ENCODE measurements at regions not wholly inside any gene's neighbourhood (a gene's known extent, or its start where the extent isn't known, plus 50 kb on each side); places are given as distances from the start of the nearest gene placed in this dataset.

- ATAC-seq: no peak
- no TSS peak for BruUV-seq (replicated peaks)
- CTCF ChIA-PET: no interaction called here
- no peaks in the 10 kb centered on the region for H3K9me3 ChIP-seq (ENCODE audit: control insufficient read depth, insufficient read depth, low read depth, low read length)
- H3K27me3 ChIP-seq (ENCODE audit: control insufficient read depth, insufficient read depth, low read length): no peaks in the 10 kb centered on the region
- H3K4me1 ChIP-seq (ENCODE audit: control insufficient read depth, insufficient read depth, low read length): no peaks in the 10 kb centered on the region
- DNase-seq (ENCODE audit: low read depth, low spot score): no peak
- POLR2A ChIA-PET: no interaction called here
- in situ Hi-C loops (cut with HindIII; ENCODE audit: low pct_unique_long_range_greater_than_20kb, low sequenced_read_pairs): no loop called here
- no peak overlapping the region for H3K4me3 ChIP-seq (ENCODE audit: low read depth in 2 of 2, low read length in 2 of 2)
- intact Hi-C loops (cut with micrococcal nuclease; ENCODE audit: unreplicated experiment): no loop called here
- H3K36me3 ChIP-seq (ENCODE audit: control insufficient read depth, insufficient read depth, low read length): no peaks in the 10 kb centered on the region
- no peak for TF ChIP-seq CTCF (IDR thresholded peaks at IDR 0.05)
- H3K27ac ChIP-seq (ENCODE audit: low read length): no peak overlapping the region
Measured at GRCh38 chr14:57085801-57086200, 182.9 kb downstream of the EXOC5 start.

DNA sequence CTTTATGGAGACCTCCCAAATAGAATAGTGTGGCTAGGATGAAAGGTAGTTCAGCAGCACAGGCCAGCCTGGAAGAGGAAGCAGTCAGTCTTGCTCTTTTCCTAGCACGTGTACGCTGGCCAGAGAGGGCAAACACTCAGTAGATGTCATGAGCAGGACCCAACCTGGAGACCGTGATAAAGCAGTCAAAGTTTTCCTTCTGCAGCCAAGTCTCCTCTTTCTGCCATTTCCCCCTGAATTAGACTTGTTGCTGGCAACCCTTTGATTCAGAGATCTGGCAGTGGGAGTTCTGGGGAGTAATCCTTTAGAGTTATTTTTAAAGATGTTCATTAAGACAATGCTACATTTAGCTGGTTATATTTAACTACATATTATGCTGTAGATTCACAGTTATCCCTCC is 183.7 kb downstream of the EXOC5 start:
- ATAC-seq (no peak), DNase-seq (ENCODE audit: low read depth, low spot score) (no peak)
- Histone ChIP-seq H3K9me3 (ENCODE audit: control insufficient read depth, insufficient read depth, low read depth, low read length) (no peaks in the 10 kb centered on the region), H3K27me3 (ENCODE audit: control insufficient read depth, insufficient read depth, low read length) (no peaks in the 10 kb centered on the region), H3K4me3 (ENCODE audit: low read depth in 2 of 2, low read length in 2 of 2) (no peak overlapping the region), H3K4me1 (ENCODE audit: control insufficient read depth, insufficient read depth, low read length) (no peaks in the 10 kb centered on the region), H3K27ac (ENCODE audit: low read length) (no peak overlapping the region), H3K36me3 (ENCODE audit: control insufficient read depth, insufficient read depth, low read length) (no peaks in the 10 kb centered on the region)
- TF ChIP-seq REST (IDR thresholded peaks at IDR 0.05; ENCODE audit: insufficient read depth in 1 of 2, low read depth in 2 of 2, low read length in 1 of 2) (no peak), CTCF (IDR thresholded peaks at IDR 0.05) (no peak), SIN3A (IDR thresholded peaks at IDR 0.05; ENCODE audit: borderline replicate concordance, insufficient read depth, low read depth, low read length) (no peak), TCF7L2 (IDR thresholded peaks at IDR 0.05; ENCODE audit: low read depth, low read length) (no peak), POLR2AphosphoS5 (IDR thresholded peaks at IDR 0.05; ENCODE audit: low read depth, low read length) (no peak)
- CTCF ChIA-PET: no interaction called here
- POLR2A ChIA-PET: no interaction called here
- no TSS peak for BruUV-seq (replicated peaks)
- intact Hi-C loops (cut with micrococcal nuclease; ENCODE audit: unreplicated experiment): no loop called here
- in situ Hi-C loops (cut with HindIII; ENCODE audit: low pct_unique_long_range_greater_than_20kb, low sequenced_read_pairs): no loop called here

GRCh38 chr14:57080691-57081090 is 188.0 kb downstream of the EXOC5 start:
- no peak for ATAC-seq
- H3K9me3 ChIP-seq (ENCODE audit: control insufficient read depth, insufficient read depth, low read depth, low read length): no peaks in the 10 kb centered on the region
- no peaks in the 10 kb centered on the region for H3K36me3 ChIP-seq (ENCODE audit: control insufficient read depth, insufficient read depth, low read length)
- H3K4me1 ChIP-seq (ENCODE audit: control insufficient read depth, insufficient read depth, low read length): no peaks in the 10 kb centered on the region
- TF ChIP-seq POLR2AphosphoS5 (IDR thresholded peaks at IDR 0.05; ENCODE audit: low read depth, low read length): no peak
- no peak for TF ChIP-seq TCF7L2 (IDR thresholded peaks at IDR 0.05; ENCODE audit: low read depth, low read length)
- no peak for TF ChIP-seq SIN3A (IDR thresholded peaks at IDR 0.05; ENCODE audit: borderline replicate concordance, insufficient read depth, low read depth, low read length)
- TF ChIP-seq CTCF (IDR thresholded peaks at IDR 0.05): no peak
- no peak for TF ChIP-seq REST (IDR thresholded peaks at IDR 0.05; ENCODE audit: insufficient read depth in 1 of 2, low read depth in 2 of 2, low read length in 1 of 2)
- H3K27me3 ChIP-seq (ENCODE audit: control insufficient read depth, insufficient read depth, low read length): peaks cover 2% of the 10 kb centered on the region; the same call in 1 of the 2 replicates
- no peak overlapping the region for H3K27ac ChIP-seq (ENCODE audit: low read length)
- intact Hi-C loops (cut with micrococcal nuclease; ENCODE audit: unreplicated experiment) (no loop called here), in situ Hi-C loops (cut with HindIII; ENCODE audit: low pct_unique_long_range_greater_than_20kb, low sequenced_read_pairs) (no loop called here)
- DNase-seq (ENCODE audit: low read depth, low spot score): no peak
- CTCF ChIA-PET: no interaction called here
- H3K4me3 ChIP-seq (ENCODE audit: low read depth in 2 of 2, low read length in 2 of 2): no peak overlapping the region
- no TSS peak for BruUV-seq (replicated peaks)
- POLR2A ChIA-PET: no interaction called here
